Activated CD4-positive, alpha-beta T cell treated with anti-CD3 and anti-CD28 coated beads, Interleukin-2, amount 10 ng/mL, durations not matched to agents 24 days and 14 days (primary cell): ENCODE measurements at regions not wholly inside any gene's neighbourhood (a gene's known extent, or its start where the extent isn't known, plus 50 kb on each side); places are given as distances from the start of the nearest gene placed in this dataset.

Experiments used
- DNase-seq: peaks from one replicate; pipeline ENCODE4 v3.0.0; 2022
- H3K27ac Mint-ChIP-seq: one replicate; pipeline ENCODE4 v1.8.0; 2022; ENCODE audit warnings: mild to moderate bottlenecking, mixed read lengths
- H3K27me3 Mint-ChIP-seq: one replicate; pipeline ENCODE4 v1.8.0; 2022; ENCODE audit warnings: mixed read lengths
- H3K36me3 Mint-ChIP-seq: one replicate; pipeline ENCODE4 v1.8.0; 2022; ENCODE audit warnings: low read depth, mild to moderate bottlenecking, mixed read lengths
- H3K4me1 Mint-ChIP-seq: one replicate; pipeline ENCODE4 v1.8.0; 2021; ENCODE audit warnings: mixed read lengths
- H3K4me3 Mint-ChIP-seq: one replicate; pipeline ENCODE4 v1.8.0; 2022; ENCODE audit warnings: mild to moderate bottlenecking, moderate library complexity, mixed read lengths
- H3K9me3 Mint-ChIP-seq: one replicate; pipeline ENCODE4 v1.8.0; 2021; ENCODE audit warnings: mixed read lengths
- intact Hi-C: fragments of 100-400 bp; cut with micrococcal nuclease; formaldehyde crosslinking; loops from one replicate; pipeline ENCODE4 v1.15.1; 2023

DNA sequence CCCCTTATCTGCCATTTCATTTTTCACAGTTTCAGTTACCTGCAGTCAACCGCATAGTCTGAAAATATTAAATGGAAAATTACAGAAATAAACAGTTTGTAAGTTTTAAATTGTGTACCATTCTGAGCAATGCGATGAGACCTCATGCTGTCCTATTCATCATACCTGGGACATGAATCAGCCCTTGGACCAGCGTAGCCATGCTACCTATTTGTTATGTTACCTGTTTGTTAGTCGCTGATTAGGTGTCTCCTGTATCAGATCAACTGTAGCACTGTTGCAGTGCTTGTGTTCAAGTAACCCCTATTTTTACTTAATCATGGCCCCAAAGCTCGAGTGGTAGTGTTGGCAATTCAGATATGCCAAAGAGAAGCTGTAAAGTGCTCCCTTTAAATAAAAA lies 492.2 kb upstream of the AADAT start:
- Mint-ChIP-seq H3K27ac (no peak overlapping the region), H3K27me3 (no peaks in the 10 kb centered on the region), H3K36me3 (no peaks in the 10 kb centered on the region), H3K9me3 (peaks cover 4% of the 10 kb centered on the region), H3K4me3 (no peak overlapping the region), H3K4me1 (no peaks in the 10 kb centered on the region)
- intact Hi-C loops, result no loop called here
- DNase-seq, result no peak

DNA sequence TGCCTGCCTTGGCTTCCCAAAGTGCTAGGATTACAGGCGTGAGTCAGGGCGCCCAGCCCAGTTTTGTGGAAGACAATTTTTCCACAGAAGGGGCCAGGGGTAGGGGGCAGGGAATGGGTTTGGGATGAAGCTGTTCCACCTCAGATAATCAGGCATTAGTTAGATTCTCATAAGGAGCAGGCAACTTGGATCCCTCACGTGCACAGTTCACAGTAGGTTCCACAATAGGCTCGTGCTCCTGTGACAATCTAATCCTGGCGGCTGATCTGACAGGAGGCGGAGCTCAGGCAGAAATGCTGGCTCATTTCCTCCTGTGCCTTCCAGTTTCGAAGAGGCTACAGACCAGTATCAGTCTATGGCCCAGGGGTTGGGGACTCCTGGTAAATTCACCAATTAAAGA lies 491.6 kb upstream of the AADAT start:
- Mint-ChIP-seq H3K36me3 (no peaks in the 10 kb centered on the region), H3K27me3 (no peaks in the 10 kb centered on the region), H3K4me3 (no peak overlapping the region), H3K4me1 (no peaks in the 10 kb centered on the region), H3K9me3 (peaks cover 4% of the 10 kb centered on the region), H3K27ac (no peak overlapping the region)
- intact Hi-C loops, result no loop called here
- no peak for DNase-seq

DNA sequence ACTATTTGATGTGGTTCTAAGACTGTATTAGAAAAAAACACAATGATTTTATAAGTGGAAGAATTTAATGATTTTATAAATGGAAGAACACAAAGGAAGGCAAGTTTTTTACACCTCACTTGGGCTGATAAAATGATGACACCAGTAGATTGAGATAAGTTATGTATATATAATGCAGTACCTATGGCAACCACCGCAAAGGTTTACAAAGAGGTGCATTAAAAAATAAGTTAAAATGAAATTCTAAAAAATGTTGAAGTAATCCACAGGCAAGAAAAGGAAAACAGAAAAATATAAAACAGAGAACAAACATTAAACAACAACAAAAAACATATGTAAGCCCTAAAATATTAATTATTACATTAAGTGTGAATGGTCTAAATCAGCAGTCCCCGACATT lies 490.9 kb upstream of the AADAT start:
- intact Hi-C loops, result no loop called here
- DNase-seq, result no peak
- H3K9me3 Mint-ChIP-seq, result peaks cover 4% of the 10 kb centered on the region
- no peak overlapping the region for H3K4me3 Mint-ChIP-seq
- H3K36me3 Mint-ChIP-seq, result no peaks in the 10 kb centered on the region
- no peaks in the 10 kb centered on the region for H3K27me3 Mint-ChIP-seq
- H3K4me1 Mint-ChIP-seq, result no peaks in the 10 kb centered on the region
- no peak overlapping the region for H3K27ac Mint-ChIP-seq

DNA sequence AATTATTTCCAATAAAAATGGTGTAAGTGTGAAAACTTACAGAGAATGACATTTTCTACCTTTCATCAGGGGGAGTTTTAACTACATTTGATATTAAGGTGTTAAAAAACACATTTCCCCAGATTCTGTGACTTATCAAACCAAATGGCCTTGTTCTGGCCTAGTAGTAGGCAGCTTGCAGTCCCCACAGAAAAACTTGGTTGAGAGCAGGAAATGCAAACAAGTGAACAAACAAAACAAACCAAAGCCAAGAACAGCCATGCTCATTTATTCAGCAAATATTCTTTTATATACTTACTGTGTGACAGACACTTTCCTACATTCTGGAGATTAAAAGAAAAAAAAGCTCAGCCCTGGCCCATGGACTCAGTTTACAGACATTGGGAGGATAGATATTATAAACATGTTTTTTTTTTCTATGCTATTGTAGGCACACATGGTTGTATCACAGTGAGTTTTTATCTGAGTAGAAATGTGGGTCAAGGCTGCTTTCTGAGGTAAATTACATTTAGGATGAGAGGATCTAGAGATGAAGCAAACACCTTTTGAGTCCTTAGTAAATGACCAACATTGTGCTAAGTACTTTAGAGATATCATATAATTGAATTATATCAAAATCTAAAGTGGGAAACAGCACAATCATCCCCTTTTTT lies 449.2 kb upstream of the AADAT start:
- H3K27ac Mint-ChIP-seq, result no peak overlapping the region
- no peak for DNase-seq
- no peaks in the 10 kb centered on the region for H3K36me3 Mint-ChIP-seq
- no peaks in the 10 kb centered on the region for H3K27me3 Mint-ChIP-seq
- intact Hi-C loops, result no loop called here
- no peaks in the 10 kb centered on the region for H3K4me1 Mint-ChIP-seq
- H3K4me3 Mint-ChIP-seq, result no peak overlapping the region
- peaks cover 13% of the 10 kb centered on the region for H3K9me3 Mint-ChIP-seq

DNA sequence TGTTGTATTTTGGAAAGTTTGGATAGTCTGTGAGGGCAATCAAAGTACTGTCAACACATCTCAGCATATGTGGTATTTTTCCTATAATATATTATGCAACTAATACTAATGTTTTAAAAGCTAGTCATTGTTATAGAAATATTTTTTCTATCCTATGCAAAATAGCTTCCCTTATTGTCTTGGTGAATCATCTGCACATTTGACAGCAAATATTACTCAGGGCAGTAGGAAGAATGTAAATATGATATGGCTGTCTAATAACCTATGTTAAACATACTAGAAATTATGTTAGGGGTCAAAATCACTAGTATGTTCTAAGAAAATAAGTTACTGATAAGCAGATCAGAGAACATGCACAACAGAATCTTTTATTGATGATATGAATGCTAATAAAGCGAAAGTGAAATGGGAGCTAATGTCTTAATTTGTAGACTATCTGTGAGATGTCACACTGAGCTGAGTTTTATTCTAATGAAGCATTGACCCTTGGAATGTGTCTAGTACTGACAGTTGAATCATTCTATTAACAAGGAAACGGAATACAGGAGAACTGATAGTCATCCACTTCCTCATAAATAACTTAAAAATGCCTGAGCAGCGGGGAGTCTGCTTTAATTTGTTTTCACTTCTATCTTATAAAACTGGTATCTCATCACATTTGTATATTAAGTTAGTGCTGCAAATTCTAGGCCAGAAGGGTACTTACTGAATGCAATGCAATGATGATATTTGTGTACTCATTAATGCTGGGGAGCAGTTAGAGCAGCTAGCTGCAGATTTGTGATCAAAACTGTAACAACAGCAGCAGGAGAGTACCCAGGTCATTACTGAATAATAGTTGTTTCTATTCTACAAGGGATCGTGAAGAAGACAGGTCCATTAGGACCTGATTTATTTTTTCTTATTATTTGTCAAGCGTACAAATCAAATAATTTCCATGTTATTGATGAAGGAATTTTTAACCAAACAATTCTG lies 440.3 kb upstream of the AADAT start:
- Mint-ChIP-seq H3K27ac (no peak overlapping the region), H3K4me3 (no peak overlapping the region), H3K4me1 (no peaks in the 10 kb centered on the region), H3K36me3 (no peaks in the 10 kb centered on the region), H3K9me3 (no peaks in the 10 kb centered on the region), H3K27me3 (no peaks in the 10 kb centered on the region)
- intact Hi-C loops, result no loop called here
- no peak for DNase-seq

DNA sequence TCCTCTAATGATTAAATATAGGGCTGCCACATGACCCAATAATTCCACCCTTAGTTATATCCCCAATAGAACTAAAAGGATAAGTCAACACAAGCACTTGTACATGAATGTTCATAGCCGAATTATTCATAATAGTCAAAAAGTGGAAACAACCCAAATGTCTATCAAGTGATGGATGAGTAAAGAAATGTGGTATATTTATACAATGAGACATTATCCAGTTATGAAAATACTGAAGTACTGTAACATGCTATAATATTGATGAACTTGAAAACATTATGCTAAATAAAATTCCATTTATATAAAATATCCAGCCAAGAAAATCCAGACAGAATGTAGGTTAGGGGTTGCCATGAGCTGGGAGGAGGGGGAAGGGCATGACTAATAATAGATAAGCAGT lies 436.7 kb upstream of the AADAT start:
- DNase-seq, result no peak
- H3K4me3 Mint-ChIP-seq, result no peak overlapping the region
- H3K36me3 Mint-ChIP-seq, result no peaks in the 10 kb centered on the region
- no peaks in the 10 kb centered on the region for H3K27me3 Mint-ChIP-seq
- no peaks in the 10 kb centered on the region for H3K4me1 Mint-ChIP-seq
- intact Hi-C loops, result no loop called here
- no peaks in the 10 kb centered on the region for H3K9me3 Mint-ChIP-seq
- H3K27ac Mint-ChIP-seq, result no peak overlapping the region

DNA sequence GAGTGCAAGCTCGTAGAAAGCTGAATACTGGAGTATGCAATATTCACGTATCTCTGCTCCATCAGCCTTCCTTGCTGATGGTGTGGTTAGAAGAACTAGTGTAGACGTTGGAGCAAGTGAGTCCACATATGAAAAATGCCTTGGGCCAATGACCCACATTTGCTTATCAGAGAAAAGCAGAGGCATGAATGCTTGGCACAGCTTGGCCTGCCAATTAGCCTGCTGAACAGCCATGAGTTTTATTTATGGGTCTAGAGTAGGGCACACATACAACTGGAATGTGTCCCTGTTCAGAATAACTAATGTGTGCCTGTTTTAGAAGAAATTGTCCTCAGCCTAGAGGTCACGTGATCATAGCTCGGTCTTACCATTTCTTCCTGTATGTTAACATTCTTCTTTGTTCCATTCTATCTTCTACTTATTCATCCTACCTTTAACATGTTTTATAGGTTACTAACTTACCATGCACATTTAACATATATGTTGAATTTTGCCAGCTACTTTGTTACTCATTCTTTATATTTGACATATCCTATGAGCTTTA lies 432.7 kb upstream of the AADAT start:
- Mint-ChIP-seq H3K4me1 (no peaks in the 10 kb centered on the region), H3K27ac (no peak overlapping the region), H3K27me3 (no peaks in the 10 kb centered on the region), H3K4me3 (no peak overlapping the region), H3K9me3 (no peaks in the 10 kb centered on the region), H3K36me3 (no peaks in the 10 kb centered on the region)
- no peak for DNase-seq
- intact Hi-C loops, result no loop called here

DNA sequence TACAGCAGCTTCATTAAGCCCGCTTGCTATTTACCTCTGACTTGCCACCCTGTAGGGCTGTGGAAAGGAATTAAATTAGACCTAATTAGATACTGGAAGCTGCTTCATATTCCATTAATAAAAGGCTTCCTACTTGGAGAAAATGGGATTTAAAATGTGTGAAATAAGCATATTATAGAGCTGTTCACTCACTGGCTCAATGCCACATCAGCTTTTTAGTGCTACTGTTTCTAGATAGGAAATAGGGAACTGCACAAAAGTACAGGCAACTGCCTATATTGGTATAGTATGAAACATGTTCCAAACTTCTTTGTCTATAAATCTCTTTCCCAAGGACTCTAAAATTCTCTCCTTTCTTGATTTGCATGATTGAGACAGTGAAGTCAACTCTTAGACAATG lies 407.9 kb upstream of the AADAT start:
- intact Hi-C loops, result no loop called here
- peak overlapping the region; percentile 71 for H3K4me3 Mint-ChIP-seq
- no peaks in the 10 kb centered on the region for H3K36me3 Mint-ChIP-seq
- DNase-seq, result no peak
- H3K27me3 Mint-ChIP-seq, result no peaks in the 10 kb centered on the region
- H3K27ac Mint-ChIP-seq, result no peak overlapping the region
- H3K4me1 Mint-ChIP-seq, result no peaks in the 10 kb centered on the region
- H3K9me3 Mint-ChIP-seq, result no peaks in the 10 kb centered on the region

DNA sequence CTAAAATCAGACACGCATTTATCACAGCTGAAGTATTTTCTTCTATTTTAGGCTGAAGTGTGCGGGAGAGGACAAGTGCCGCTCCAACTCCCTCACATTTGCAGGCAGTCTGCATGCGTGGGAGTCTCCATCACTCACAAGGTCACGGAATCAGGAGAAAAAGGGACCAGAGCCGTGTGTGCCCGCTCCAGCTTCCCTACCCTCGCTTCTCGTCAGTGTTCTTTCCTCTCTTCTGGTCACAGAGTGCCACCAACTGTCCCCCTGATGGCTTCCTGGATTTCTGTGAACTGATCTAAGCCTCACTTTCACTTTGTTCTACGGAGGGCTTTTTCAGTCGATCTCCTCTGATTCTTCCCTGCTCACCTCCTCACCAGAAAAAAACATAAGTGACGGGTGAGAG lies 407.4 kb upstream of the AADAT start:
- intact Hi-C loops, result no loop called here

DNA sequence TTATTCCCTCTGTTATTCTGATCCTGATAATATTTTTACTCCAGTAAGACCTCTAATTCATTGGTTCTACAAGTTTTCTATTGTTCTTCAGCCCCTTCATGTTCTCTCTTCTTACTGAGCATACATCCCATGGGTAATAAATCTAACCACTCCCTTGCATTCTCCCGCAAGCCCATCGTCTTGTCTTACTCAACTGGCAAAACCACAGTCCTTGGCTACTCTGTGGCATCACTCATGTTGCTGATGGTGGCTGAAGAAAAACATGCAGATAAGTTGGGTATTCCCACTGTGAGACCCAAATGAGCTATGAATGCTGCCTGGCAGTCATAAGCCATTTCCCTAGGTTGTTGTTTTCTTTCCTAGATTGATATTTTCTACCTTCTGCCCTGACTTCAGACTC lies 402.2 kb upstream of the AADAT start:
- H3K36me3 Mint-ChIP-seq, result no peaks in the 10 kb centered on the region
- no peaks in the 10 kb centered on the region for H3K4me1 Mint-ChIP-seq
- no peak for DNase-seq
- H3K4me3 Mint-ChIP-seq, result no peak overlapping the region
- no peaks in the 10 kb centered on the region for H3K27me3 Mint-ChIP-seq
- H3K27ac Mint-ChIP-seq, result no peak overlapping the region
- H3K9me3 Mint-ChIP-seq, result no peaks in the 10 kb centered on the region
- intact Hi-C loops, result no loop called here

More for the DNA sequence above, 407.4 kb upstream of the AADAT start:
- DNase-seq, result peak; percentile 57
- no peaks in the 10 kb centered on the region for H3K4me1 Mint-ChIP-seq
- H3K36me3 Mint-ChIP-seq, result no peaks in the 10 kb centered on the region
- peak overlapping the region; percentile 71 for H3K4me3 Mint-ChIP-seq
- H3K27ac Mint-ChIP-seq, result no peak overlapping the region
- no peaks in the 10 kb centered on the region for H3K27me3 Mint-ChIP-seq
- no peaks in the 10 kb centered on the region for H3K9me3 Mint-ChIP-seq

DNA sequence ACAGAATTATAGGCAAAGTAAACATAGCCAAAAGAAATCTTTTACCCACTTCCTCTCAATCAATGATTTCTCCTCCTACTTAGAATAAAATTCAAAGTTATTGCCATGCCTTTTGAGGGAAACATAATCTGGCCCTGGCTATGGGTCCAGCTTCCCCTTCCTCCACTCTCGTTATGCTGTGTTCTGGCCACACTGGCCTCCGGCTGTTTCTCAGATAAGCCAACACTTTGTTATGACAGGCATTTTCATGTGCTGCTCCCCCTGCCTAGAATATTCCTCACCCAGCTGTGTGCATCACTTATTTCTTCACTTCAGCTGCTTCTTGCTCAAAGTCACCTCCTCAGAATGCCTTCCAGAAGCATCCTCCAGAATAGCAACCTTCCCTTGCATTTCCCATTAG lies 386.6 kb upstream of the AADAT start:
- no peak for DNase-seq
- intact Hi-C loops, result no loop called here
- H3K27ac Mint-ChIP-seq, result no peak overlapping the region
- H3K36me3 Mint-ChIP-seq, result no peaks in the 10 kb centered on the region
- no peaks in the 10 kb centered on the region for H3K4me1 Mint-ChIP-seq
- H3K9me3 Mint-ChIP-seq, result no peaks in the 10 kb centered on the region
- no peak overlapping the region for H3K4me3 Mint-ChIP-seq
- H3K27me3 Mint-ChIP-seq, result no peaks in the 10 kb centered on the region

DNA sequence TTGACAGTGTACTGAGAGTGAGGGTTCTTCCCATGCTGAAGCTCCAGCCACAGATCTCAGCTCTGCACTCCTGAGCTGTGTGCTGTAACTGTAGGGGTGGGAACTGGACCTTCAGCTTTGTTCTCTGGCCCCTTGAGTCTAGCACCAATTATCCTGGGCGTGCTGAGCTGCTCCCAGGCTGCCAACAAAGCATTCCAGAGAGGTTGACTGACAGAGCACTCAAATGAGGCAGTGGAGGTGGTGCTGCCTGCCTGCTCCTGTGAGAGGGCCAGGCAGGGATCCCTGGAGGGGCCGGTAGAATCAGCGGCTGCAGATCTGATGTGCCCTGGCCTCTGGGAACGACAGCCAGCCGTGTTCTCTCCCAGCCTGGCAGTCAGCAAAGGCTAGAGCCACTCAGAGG lies 375.7 kb upstream of the AADAT start:
- H3K27me3 Mint-ChIP-seq, result no peaks in the 10 kb centered on the region
- no peak for DNase-seq
- intact Hi-C loops, result no loop called here
- no peak overlapping the region for H3K27ac Mint-ChIP-seq
- no peaks in the 10 kb centered on the region for H3K36me3 Mint-ChIP-seq
- H3K4me3 Mint-ChIP-seq, result no peak overlapping the region
- no peaks in the 10 kb centered on the region for H3K4me1 Mint-ChIP-seq
- peaks cover 3% of the 10 kb centered on the region for H3K9me3 Mint-ChIP-seq

DNA sequence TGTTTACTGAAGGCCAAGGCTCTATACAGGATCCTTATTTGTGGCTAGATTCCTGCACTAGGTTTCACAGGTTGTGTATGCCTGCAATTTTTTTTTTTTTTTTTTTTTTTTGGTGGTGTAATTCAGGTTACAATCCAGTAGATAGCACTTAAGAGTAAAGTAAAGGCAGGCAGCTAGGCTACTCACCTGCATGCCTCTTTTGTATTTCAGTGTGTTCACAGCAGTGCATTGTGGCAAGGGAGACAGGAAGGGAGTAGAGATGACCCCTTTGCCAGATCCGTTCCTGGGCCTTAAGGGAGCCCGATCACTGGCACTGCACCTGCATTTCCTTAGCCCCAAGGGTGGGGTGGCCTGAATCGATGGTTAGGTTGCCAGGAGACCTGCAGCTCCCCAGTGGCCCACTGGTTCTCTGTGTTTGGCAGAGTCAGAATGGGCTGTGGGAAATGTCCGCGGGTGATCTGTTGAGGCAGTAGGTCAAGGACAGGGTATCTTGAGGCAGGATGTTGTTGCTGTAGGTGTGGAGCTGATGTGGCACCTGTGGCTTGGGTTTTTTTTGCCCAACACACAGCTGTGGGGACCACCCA lies 374.9 kb upstream of the AADAT start:
- no peak overlapping the region for H3K27ac Mint-ChIP-seq

DNA sequence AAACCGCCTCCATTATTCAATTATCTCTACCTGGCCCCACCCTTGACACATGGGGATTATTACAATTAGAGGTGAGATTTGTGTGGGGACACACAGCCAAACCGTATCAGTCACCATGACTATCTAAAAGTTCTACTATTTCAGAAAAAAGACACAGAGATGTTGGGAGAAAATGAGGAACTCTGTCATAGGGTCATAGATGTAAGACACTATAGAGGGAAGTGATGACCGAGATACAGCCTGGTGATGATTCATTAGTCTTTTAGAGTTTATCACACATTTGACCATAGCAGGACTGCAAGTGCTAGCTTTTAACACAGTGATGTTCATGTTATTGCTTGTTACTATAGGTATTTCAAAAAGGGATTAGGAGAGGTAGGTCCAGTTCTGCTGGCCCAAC lies 357.0 kb upstream of the AADAT start:
- H3K9me3 Mint-ChIP-seq, result no peaks in the 10 kb centered on the region
- no peak overlapping the region for H3K4me3 Mint-ChIP-seq
- H3K36me3 Mint-ChIP-seq, result no peaks in the 10 kb centered on the region
- H3K4me1 Mint-ChIP-seq, result no peaks in the 10 kb centered on the region
- H3K27ac Mint-ChIP-seq, result no peak overlapping the region
- intact Hi-C loops, result no loop called here
- H3K27me3 Mint-ChIP-seq, result no peaks in the 10 kb centered on the region
- no peak for DNase-seq

More for the DNA sequence above, 374.9 kb upstream of the AADAT start:
- intact Hi-C loops, result no loop called here
- no peaks in the 10 kb centered on the region for H3K4me1 Mint-ChIP-seq
- H3K36me3 Mint-ChIP-seq, result no peaks in the 10 kb centered on the region
- no peak for DNase-seq
- no peaks in the 10 kb centered on the region for H3K27me3 Mint-ChIP-seq
- peaks cover 3% of the 10 kb centered on the region for H3K9me3 Mint-ChIP-seq
- H3K4me3 Mint-ChIP-seq, result no peak overlapping the region
